ENCODE measurements at regions not wholly inside any gene's neighbourhood (a gene's known extent, or its start where the extent isn't known, plus 50 kb on each side); places are given as distances from the start of the nearest gene placed in this dataset.

DNA sequence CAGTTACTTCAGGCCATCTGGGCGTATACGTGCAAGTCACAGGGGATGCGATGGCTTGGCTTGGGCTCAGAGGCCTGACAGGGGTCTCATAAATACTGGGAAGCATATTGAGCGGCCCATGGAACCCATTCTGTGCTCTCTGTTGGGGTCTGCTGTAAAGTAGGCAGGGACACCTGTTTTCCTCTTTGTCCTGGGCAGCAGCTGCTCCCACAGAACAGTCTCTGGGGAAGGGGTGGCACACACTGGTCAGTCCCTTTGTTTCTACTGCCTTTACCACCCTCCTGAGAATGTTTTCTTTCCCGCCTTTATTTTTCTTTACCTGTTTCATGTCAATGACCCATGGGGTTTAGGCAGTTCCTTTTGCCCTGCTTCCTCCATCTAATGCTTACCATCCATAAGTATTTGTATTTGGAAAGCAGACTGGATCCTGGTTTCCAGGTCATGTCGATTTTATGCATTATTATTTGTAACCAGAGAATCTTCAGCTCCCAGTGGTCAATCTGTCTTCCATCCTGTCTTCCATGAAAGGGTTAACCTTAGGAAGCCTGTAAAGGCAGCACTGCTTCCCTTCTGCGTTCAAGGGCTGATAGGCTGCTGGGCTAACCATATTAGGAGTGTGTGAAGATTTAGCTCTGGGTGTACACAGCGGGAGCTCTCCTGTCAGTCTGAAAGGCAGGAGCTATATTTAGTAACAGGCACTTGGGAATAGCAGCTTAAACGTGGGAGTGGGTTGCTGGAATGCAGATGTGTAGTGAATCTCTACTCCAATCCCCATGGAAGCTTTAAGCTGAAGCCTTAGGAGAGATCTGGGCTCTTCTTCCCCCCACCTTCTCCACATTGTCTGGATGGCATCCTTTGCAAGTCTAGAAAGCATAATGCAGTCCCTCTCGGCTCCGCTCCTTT lies 124.0 kb downstream of the DYRK2 start:
- TF ChIP-seq, protein P1, sequence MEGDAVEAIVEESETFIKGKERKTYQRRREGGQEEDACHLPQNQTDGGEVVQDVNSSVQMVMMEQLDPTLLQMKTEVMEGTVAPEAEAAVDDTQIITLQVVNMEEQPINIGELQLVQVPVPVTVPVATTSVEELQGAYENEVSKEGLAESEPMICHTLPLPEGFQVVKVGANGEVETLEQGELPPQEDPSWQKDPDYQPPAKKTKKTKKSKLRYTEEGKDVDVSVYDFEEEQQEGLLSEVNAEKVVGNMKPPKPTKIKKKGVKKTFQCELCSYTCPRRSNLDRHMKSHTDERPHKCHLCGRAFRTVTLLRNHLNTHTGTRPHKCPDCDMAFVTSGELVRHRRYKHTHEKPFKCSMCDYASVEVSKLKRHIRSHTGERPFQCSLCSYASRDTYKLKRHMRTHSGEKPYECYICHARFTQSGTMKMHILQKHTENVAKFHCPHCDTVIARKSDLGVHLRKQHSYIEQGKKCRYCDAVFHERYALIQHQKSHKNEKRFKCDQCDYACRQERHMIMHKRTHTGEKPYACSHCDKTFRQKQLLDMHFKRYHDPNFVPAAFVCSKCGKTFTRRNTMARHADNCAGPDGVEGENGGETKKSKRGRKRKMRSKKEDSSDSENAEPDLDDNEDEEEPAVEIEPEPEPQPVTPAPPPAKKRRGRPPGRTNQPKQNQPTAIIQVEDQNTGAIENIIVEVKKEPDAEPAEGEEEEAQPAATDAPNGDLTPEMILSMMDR (IDR thresholded peaks at IDR 0.05; ENCODE audit: control extremely low read depth in 1 of 3, insufficient read depth in 1 of 3, low read depth in 1 of 3, low read length in 3 of 3), result no peak
- TF ChIP-seq POLR2A (IDR thresholded peaks at IDR 0.05; ENCODE audit: control extremely low read depth in 1 of 2, low read depth in 2 of 2, low read length in 2 of 2), result peak in 1 of 2 experiments; percentile 68; a peak in 2 of 3 replicates
- peak in 1 of 2 experiments; percentile 84; a peak in 1 of 3 replicates for TF ChIP-seq EP300 (IDR thresholded peaks at IDR 0.05; ENCODE audit: borderline replicate concordance in 1 of 2, low read depth in 2 of 2, low read length in 2 of 2)
- 0 out of 2 replicates have a peak, but pooled peaks have one; percentile 16 for TF ChIP-seq TCF12 (IDR thresholded peaks at IDR 0.05; ENCODE audit: low read depth, low read length)
- TF ChIP-seq EZH2 (IDR thresholded peaks at IDR 0.05; ENCODE audit: low read depth, low read length, severe bottlenecking), result no peak
- TF ChIP-seq CHD2 (IDR thresholded peaks at IDR 0.05; ENCODE audit: low read length), result no peak
- no peak; the same call in 1 of the 2 replicates for TF ChIP-seq YY1 (IDR thresholded peaks at IDR 0.05; ENCODE audit: low read depth, low read length)
- TF ChIP-seq POLR2AphosphoS5 (IDR thresholded peaks at IDR 0.05; ENCODE audit: low read depth, low read length), result no peak
- TF ChIP-seq RFX5 (IDR thresholded peaks at IDR 0.05; ENCODE audit: borderline replicate concordance, low read depth, low read length), result no peak
- TF ChIP-seq, protein P2, sequence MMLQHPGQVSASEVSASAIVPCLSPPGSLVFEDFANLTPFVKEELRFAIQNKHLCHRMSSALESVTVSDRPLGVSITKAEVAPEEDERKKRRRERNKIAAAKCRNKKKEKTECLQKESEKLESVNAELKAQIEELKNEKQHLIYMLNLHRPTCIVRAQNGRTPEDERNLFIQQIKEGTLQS (IDR thresholded peaks at IDR 0.05; ENCODE audit: insufficient read depth, low read depth, low read length), result no peak
- 0 out of 2 replicates have a peak, but pooled peaks have one; percentile 11 for TF ChIP-seq BACH1 (IDR thresholded peaks at IDR 0.05; ENCODE audit: low read length)
- TF ChIP-seq SIN3A (conservative IDR thresholded peaks at IDR 0.05 in 1 of 2, IDR thresholded peaks at IDR 0.05 in 1 of 2; ENCODE audit: low read depth in 1 of 2, low read length in 2 of 2), result no peak
- no peak for TF ChIP-seq NRF1 (IDR thresholded peaks at IDR 0.05; ENCODE audit: low read depth, low read length)

All from H1 (cell line).